Panc1 (cell line): ENCODE measurements at regions not wholly inside any gene's neighbourhood (a gene's known extent, or its start where the extent isn't known, plus 50 kb on each side); places are given as distances from the start of the nearest gene placed in this dataset.

ENCODE experiments used
- ATAC-seq: fragments of 200-7000 bp; cut with Tn5 transposase; 2 replicates; pipeline ENCODE4 v1.9.1; 2020; ENCODE audit warnings: mild to moderate bottlenecking, moderate library complexity
- BruUV-seq: library from RNA; stranded (reverse); fragments of 400-500 nt; replicated peaks from 2 replicates; lab custom pipeline; 2021; lab: Mats Ljungman, UMichigan
- CTCF ChIA-PET: fragments of 300-600 bp; sonication (Branson Sonifier 250); formaldehyde crosslinking; loops from one replicate; lab custom pipeline; 2022; ENCODE audit warnings: antibody characterized with exemption; lab: Charles Lee
- POLR2A ChIA-PET: fragments of 300-600 bp; sonication (Branson Sonifier 250); formaldehyde crosslinking; loops from one replicate; lab custom pipeline; 2022; ENCODE audit warnings: antibody characterized with exemption; lab: Charles Lee
- DNase-seq: peaks from one replicate; pipeline ENCODE4 v3.0.0-alpha.2; 2010; ENCODE audit warnings: low read depth, low spot score
- H3K27ac ChIP-seq: 2 replicates; pipeline ENCODE4 v1.5.1; 2011; ENCODE audit warnings: mild to moderate bottlenecking, low read length, inconsistent platforms
- H3K27me3 ChIP-seq: fragments of 200-500 bp; sonication (Bioruptor generic); 2 replicates; pipeline ENCODE4 v1.6.0; 2014; ENCODE audit warnings: low read length, inconsistent platforms; ENCODE audit not compliant: control insufficient read depth, insufficient read depth
- H3K36me3 ChIP-seq: fragments of 200-500 bp; sonication (Bioruptor generic); 2 replicates; pipeline ENCODE4 v1.5.1; 2014; ENCODE audit warnings: inconsistent platforms, mild to moderate bottlenecking, low read length, moderate library complexity; ENCODE audit not compliant: control insufficient read depth, insufficient read depth
- H3K4me1 ChIP-seq: 2 replicates; pipeline ENCODE4 v1.5.1; 2011; ENCODE audit warnings: inconsistent platforms, mild to moderate bottlenecking, low read length, moderate library complexity; ENCODE audit not compliant: control insufficient read depth, insufficient read depth
- H3K4me3 ChIP-seq, 2 experiments: 2 replicates each; pipeline ENCODE4 v1.5.1; 2011 to 2012; ENCODE audit warnings: low read depth in 2 of 2, low read length in 2 of 2, mild to moderate bottlenecking in 2 of 2, inconsistent platforms in 1 of 2, moderate library complexity in 1 of 2
- H3K9me3 ChIP-seq: fragments of 200-500 bp; sonication (Bioruptor generic); 2 replicates; pipeline ENCODE4 v1.5.1; 2014; ENCODE audit warnings: low read depth, mild to moderate bottlenecking, inconsistent platforms, low read length, moderate library complexity; ENCODE audit not compliant: control insufficient read depth, insufficient read depth
- CTCF ChIP-seq: fragments of 450-650 bp; IDR thresholded peaks from 2 replicates; pipeline ENCODE4 v1.5.1; 2017; ENCODE audit warnings: mild to moderate bottlenecking
- POLR2AphosphoS5 ChIP-seq: IDR thresholded peaks from 2 replicates; pipeline ENCODE4 v1.6.1; 2012; ENCODE audit warnings: mild to moderate bottlenecking, low read depth, low read length, moderate library complexity
- REST ChIP-seq, 2 experiments: IDR thresholded peaks; 2 replicates each; pipeline ENCODE4 v1.6.1; 2011 to 2012; ENCODE audit warnings: low read depth in 2 of 2, control low read depth in 1 of 2, low read length in 1 of 2, mild to moderate bottlenecking in 1 of 2, moderate library complexity in 1 of 2; ENCODE audit not compliant: insufficient read depth in 1 of 2
- SIN3A ChIP-seq: IDR thresholded peaks from 2 replicates; pipeline ENCODE4 v1.6.1; 2012; ENCODE audit warnings: low read depth, mild to moderate bottlenecking, low read length, moderate library complexity, borderline replicate concordance; ENCODE audit not compliant: insufficient read depth
- TCF7L2 ChIP-seq: IDR thresholded peaks from 2 replicates; pipeline ENCODE4 v1.6.1; 2011; ENCODE audit warnings: mild to moderate bottlenecking, low read depth, low read length, inconsistent platforms
- in situ Hi-C: cut with HindIII; loops from 2 replicates; pipeline ENCODE4 v1.10.0; 2016; ENCODE audit warnings: low sequenced_read_pairs, low pct_unique_long_range_greater_than_20kb
- intact Hi-C: fragments of 100-400 bp; cut with micrococcal nuclease; formaldehyde crosslinking; loops from one replicate; pipeline ENCODE4 v1.10.0; 2022; ENCODE audit not compliant: unreplicated experiment

DNA sequence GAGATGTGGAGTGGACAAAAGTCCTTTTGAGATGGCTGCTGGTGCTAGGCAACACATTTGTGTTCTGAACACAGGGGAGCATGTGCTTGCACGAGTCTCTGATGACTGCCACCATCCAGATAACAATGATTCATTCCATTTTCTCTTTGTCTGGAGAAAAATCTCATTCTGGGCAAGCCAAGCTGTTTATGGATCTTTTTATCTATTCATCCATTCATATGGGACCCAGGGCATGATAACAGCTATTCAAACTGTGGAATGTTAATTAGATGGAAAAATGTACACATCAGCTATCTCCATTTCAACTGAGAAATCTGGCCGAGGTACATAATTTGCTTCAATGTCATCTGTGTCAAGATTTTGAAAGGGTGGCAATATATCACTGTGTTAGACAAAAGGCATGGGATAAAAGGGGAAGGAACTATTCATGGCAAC, 117.5 kb upstream of the ZBED5 start:
- ChIA-PET CTCF (no interaction called here), POLR2A (no interaction called here)
- BruUV-seq = no TSS peak
- no peak for ATAC-seq
- H3K4me3 ChIP-seq = no peak overlapping the region
- TF ChIP-seq TCF7L2 = no peak
- TF ChIP-seq SIN3A = no peak
- TF ChIP-seq REST (IDR thresholded peaks at IDR 0.05; ENCODE audit: insufficient read depth in 1 of 2, low read depth in 2 of 2, low read length in 1 of 2) = no peak
- no peak for TF ChIP-seq POLR2AphosphoS5
- in situ Hi-C loops = no loop called here
- intact Hi-C loops = no loop called here
- H3K27me3 ChIP-seq = no peaks in the 10 kb centered on the region
- H3K36me3 ChIP-seq = no peaks in the 10 kb centered on the region
- no peaks in the 10 kb centered on the region for H3K4me1 ChIP-seq
- H3K9me3 ChIP-seq = peaks cover 6% of the 10 kb centered on the region; the same call in 1 of the 2 replicates
- DNase-seq = no peak
- H3K27ac ChIP-seq = no peak overlapping the region

DNA sequence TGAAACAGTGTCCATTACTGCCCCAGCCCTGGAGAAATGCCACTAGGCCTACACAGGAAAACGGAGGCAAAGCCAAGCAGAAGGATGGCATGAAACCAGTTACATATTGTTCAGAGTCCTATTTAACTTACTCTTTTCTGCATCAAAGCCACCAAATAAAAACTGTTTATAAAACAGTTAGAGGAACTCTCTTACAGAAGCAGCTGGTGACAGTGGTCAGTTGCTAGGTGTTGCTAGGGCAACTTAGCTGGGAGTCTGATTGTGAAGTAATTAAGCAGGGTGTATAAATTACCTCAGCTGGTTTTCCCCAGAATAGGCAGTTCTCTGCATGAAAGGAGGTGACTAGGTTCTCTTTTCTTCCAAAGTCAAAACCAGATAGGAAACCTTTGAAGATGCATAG, 115.6 kb upstream of the ZBED5 start:
- in situ Hi-C loops (no loop called here), intact Hi-C loops (no loop called here)
- no peak overlapping the region for H3K27ac ChIP-seq
- H3K36me3 ChIP-seq = no peaks in the 10 kb centered on the region
- DNase-seq (no peak), ATAC-seq (no peak)
- no TSS peak for BruUV-seq
- TF ChIP-seq TCF7L2 (no peak), SIN3A (no peak), POLR2AphosphoS5 (no peak), CTCF (no peak), REST (IDR thresholded peaks at IDR 0.05; ENCODE audit: insufficient read depth in 1 of 2, low read depth in 2 of 2, low read length in 1 of 2) (no peak)
- no peak overlapping the region for H3K4me3 ChIP-seq
- no peaks in the 10 kb centered on the region for H3K4me1 ChIP-seq
- no peaks in the 10 kb centered on the region for H3K27me3 ChIP-seq
- POLR2A ChIA-PET = no interaction called here
- CTCF ChIA-PET = no interaction called here
- no peaks in the 10 kb centered on the region for H3K9me3 ChIP-seq
